Mammary epithelial cell (primary cell): ENCODE measurements at regions not wholly inside any gene's neighbourhood (a gene's known extent, or its start where the extent isn't known, plus 50 kb on each side); places are given as distances from the start of the nearest gene placed in this dataset.
"Not testable (repeated sequence)": the region's sequence is repeated elsewhere in the genome, so short reads cannot be mapped to it uniquely, and the experiment has no call there.

Experiments
- EZH2 ChIP-seq: IDR thresholded peaks from 2 replicates; pipeline ENCODE4 v1.6.1; 2012; ENCODE audit warnings: low read length, inconsistent platforms, borderline replicate concordance
- TF ChIP-seq, protein P1 (sequence below), 2 donors: IDR thresholded peaks in 1 of 2; conservative IDR thresholded peaks in 1 of 2; 2 replicates each; pipeline ENCODE4 v1.5.1; 2011 to 2012; ENCODE audit warnings: inconsistent platforms in 2 of 2, low read length in 2 of 2, mild to moderate bottlenecking in 2 of 2, control low read depth in 1 of 2, low read depth in 1 of 2; ENCODE audit not compliant: insufficient read depth in 1 of 2; ENCODE audit errors: extremely low read depth in 1 of 2

DNA sequence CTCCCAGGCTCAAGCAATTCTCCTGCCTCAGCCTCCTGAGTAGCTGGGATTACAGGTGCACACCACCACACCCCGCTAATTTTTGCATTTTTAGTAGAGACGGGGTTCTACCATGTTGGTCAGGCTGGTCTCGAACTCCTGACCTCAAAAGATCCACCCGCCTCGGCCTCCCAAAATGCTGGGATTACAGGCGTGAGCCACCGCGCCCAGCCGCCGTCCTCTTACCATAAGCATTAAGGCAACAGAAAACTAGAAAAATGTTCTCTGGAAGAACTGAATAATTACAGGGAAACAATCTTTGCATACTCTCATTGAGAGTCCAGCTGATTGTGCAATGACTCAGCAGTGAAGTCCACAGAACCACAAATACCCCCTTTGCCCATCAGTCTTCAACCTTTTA, 372.3 kb downstream of the CNTN6 start:
- TF ChIP-seq, protein P1, sequence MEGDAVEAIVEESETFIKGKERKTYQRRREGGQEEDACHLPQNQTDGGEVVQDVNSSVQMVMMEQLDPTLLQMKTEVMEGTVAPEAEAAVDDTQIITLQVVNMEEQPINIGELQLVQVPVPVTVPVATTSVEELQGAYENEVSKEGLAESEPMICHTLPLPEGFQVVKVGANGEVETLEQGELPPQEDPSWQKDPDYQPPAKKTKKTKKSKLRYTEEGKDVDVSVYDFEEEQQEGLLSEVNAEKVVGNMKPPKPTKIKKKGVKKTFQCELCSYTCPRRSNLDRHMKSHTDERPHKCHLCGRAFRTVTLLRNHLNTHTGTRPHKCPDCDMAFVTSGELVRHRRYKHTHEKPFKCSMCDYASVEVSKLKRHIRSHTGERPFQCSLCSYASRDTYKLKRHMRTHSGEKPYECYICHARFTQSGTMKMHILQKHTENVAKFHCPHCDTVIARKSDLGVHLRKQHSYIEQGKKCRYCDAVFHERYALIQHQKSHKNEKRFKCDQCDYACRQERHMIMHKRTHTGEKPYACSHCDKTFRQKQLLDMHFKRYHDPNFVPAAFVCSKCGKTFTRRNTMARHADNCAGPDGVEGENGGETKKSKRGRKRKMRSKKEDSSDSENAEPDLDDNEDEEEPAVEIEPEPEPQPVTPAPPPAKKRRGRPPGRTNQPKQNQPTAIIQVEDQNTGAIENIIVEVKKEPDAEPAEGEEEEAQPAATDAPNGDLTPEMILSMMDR (conservative IDR thresholded peaks at IDR 0.05 in 1 of 2, IDR thresholded peaks at IDR 0.05 in 1 of 2; ENCODE audit: extremely low read depth in 1 of 2, insufficient read depth in 1 of 2, low read depth in 1 of 2, low read length in 2 of 2), result not testable (repeated sequence)
- TF ChIP-seq EZH2, result not testable (repeated sequence)
